GM18517 (cell line): ENCODE measurements at regions not wholly inside any gene's neighbourhood (a gene's known extent, or its start where the extent isn't known, plus 50 kb on each side); places are given as distances from the start of the nearest gene placed in this dataset.

Source experiments
- ATAC-seq: cut with Tn5 transposase; IDR thresholded peaks from one replicate; pipeline ENCODE4 v1.9.1; 2021; ENCODE audit warnings: mild to moderate bottlenecking, moderate library complexity; ENCODE audit not compliant: unreplicated experiment

DNA sequence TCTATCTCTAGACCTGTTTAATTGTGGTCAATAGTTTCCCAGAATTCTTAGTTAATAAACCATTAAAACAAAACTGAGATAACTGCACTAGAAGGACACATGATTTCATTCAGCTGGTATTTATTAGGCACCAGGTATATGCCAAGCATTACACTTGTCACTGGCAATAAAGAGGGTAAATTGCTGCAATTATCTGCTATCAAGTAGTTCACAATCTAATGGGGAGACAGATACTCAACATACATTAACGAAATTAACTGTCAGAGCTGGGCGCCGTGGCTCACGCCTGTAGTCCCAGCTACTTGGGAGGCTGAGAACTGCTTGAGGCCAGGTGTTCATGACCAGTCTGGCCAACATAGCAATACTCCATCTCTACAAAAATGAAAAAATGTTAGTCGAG is 71.7 kb upstream of the WIPF1 start:
- no peak for ATAC-seq

DNA sequence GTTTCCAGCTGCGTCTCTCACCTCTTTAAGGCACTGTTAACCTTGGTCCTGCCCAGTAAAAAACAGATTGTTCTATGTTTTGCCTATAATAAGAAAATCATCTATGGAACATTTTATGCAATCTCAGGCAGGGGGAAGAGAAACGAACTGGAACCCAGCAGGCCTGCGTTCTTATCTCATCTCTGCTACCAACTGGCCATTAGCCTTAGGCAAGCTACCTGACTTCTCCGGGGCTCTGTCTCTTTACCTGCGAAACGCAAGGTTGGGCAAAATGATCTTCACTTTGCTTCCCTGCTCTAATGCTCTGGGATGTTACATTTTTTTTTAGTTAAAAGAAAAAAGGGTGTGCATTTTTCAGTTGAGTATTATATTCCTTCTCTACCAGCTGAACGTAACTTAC is 70.5 kb upstream of the WIPF1 start:
- no peak for ATAC-seq

GRCh38 chr2:174667250-174667860 is 69.8 kb upstream of the WIPF1 start:
- no peak for ATAC-seq

- no peak for ATAC-seq
Measured at GRCh38 chr2:174666845-174667244, 69.2 kb upstream of the WIPF1 start.

DNA sequence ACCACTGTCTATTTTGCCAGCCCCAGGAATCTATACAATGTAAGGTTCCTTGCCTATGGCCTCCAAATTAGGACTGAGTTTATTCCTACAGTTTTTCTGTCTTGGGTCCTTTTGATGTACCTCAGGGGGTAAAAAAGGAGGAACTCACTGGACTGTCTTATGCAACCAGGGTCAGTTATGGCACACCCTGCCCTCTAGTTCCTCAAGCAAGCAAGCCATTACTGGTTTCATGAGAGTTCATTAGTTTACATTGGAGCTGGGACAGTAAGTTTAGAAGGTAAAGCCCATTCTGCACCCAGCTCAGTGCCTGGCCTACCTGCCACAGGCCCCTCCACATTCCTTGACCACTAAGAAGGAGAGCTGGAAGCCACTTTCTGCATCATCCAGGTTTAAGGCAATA is 68.7 kb upstream of the WIPF1 start:
- no peak for ATAC-seq

- no peak for ATAC-seq
Measured at GRCh38 chr2:174664084-174664759, 66.6 kb upstream of the WIPF1 start.

- no peak for ATAC-seq
Measured at GRCh38 chr2:174663550-174663949, 65.9 kb upstream of the WIPF1 start.

DNA sequence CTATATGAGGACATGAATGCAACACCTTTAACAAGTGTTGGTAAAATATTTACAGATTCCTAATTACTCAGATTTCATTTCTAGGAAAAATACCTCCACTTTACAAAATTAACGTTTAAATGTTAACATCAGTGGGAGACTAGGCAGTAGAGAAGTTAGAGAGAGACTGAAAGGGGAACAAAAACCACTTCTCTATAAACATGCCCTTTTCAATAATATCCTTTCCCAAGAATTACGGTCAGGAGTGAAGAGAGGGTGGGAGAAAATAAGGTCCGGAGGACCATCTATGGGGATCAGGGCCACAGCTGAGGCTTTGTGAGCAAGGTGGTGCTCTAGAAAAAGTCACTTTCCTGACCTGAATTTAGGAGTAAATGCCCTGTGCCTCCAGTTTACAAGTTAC is 65.3 kb upstream of the WIPF1 start:
- no peak for ATAC-seq

DNA sequence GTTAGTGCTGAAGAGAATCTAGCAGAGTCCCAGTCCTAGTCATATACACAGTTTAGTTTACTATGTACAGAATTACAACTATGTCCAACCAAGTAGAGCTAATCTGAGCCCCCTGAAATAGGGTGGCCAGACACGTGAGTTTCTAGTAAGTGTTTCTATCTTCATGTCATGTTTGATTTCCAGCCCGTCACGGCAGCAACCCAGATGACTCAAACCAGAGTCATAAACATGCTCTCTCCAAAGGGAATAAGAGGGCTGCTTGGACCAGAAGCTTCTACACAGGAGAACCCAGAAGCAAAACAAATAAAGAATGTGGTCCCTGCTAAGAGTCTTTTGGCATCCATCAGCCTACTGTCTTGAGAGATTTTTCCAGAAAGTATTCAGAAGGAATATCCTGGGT is 64.9 kb upstream of the WIPF1 start:
- no peak for ATAC-seq

DNA sequence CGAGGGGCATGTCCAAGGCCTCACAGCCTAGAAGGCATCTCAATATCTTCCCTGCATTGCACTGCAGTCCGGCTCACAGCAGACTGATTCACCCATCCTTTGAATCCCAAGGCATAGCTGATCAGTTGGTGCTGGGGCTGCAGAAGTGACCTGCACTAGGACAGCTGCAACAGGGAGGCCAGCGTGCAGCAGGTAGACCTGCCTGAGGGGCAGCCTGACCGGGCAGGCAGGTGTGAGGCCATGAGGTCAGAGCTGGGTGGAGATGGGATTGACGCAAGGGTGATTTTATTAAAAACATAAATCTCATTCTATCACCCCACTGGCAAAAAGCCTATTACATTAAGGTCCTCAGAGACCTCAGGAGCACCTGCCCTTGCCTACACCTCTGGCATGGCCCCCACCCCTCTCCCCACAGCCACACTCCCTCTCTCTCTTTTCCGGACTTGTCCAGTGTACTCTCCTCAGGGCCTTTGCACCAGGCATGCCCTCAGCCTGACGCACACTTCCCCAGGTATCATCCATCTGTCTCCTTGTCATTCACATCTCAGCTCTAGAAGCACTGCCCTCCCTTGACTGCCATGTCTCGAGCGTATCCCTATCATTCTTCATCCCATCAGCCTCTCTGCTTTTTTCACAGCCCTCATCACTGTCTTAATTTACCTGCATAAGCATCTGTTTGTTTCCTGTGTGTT is 63.5 kb upstream of the WIPF1 start:
- ATAC-seq, result no peak

GRCh38 chr2:174659069-174659900 is 61.7 kb upstream of the WIPF1 start:
- no peak for ATAC-seq

GRCh38 chr2:174656676-174657176 is 59.1 kb upstream of the WIPF1 start:
- no peak for ATAC-seq

GRCh38 chr2:174656035-174656434 is 58.4 kb upstream of the WIPF1 start:
- ATAC-seq, result no peak

GRCh38 chr2:174654419-174654941 is 56.9 kb upstream of the WIPF1 start:
- ATAC-seq, result no peak

DNA sequence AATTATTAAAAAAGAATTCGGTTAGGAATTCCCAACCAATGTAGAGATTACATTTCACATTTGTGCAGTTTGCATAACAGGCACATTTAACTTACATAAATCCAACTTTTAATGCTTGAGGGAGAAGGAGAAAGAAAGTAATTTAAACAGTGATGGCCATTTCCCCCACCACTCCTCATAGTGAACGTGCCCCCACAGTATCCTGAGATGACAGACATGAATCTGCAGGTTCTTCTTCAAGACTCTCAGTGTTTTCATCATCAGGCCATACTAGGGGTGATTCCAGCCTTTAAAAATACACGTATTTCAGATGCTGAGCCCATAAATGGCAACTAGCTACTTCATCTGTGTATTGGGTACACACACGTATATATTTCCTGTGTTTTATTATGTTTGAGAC is 51.3 kb upstream of the WIPF1 start:
- ATAC-seq, result no peak
